NB4 (cell line): ENCODE measurements at regions not wholly inside any gene's neighbourhood (a gene's known extent, or its start where the extent isn't known, plus 50 kb on each side); places are given as distances from the start of the nearest gene placed in this dataset.

Experiments
- POLR2A ChIP-seq: IDR thresholded peaks from 2 replicates; pipeline ENCODE4 v1.6.1; 2011; ENCODE audit warnings: mild to moderate bottlenecking; ENCODE audit not compliant: insufficient read length; ENCODE audit errors: extremely low read depth
- TF ChIP-seq, protein P1 (sequence below): IDR thresholded peaks from one replicate; pipeline ENCODE4 v1.5.1; 2012; ENCODE audit warnings: low read depth, low read length

DNA sequence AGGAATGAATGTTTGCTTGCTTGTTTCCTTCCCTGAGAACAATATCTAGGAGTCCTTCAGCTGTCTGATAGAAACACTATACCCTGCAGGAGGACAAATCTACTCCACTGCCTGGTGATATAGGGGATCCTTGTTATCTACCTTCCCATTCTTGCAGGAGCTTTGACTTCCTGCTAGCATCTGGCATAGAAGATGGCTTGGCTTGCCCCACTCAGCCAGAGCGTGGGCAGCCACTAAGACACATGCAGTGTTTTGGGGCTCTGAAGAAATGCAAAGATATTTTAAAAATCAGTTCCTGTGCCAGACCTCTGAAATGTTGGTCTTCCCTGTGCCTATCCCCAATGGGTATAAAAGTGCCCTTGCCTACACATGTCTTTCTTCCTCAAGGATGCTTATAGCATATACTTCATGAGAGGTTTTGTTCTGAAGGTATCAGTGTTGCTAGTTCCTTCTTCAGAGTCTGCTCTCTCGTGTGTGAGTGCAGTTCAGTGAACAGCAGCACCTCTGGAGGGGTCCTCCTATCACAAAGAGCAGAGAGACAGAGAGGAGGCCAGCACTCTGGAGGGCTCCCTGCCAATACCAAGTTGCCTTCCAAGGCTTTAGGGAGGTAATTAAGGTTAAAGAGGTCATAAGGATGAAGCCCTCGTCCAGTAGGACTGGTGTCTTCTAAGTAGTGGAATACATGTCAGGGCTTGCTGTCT, 149.1 kb upstream of the CALCR start:
- TF ChIP-seq, protein P1, sequence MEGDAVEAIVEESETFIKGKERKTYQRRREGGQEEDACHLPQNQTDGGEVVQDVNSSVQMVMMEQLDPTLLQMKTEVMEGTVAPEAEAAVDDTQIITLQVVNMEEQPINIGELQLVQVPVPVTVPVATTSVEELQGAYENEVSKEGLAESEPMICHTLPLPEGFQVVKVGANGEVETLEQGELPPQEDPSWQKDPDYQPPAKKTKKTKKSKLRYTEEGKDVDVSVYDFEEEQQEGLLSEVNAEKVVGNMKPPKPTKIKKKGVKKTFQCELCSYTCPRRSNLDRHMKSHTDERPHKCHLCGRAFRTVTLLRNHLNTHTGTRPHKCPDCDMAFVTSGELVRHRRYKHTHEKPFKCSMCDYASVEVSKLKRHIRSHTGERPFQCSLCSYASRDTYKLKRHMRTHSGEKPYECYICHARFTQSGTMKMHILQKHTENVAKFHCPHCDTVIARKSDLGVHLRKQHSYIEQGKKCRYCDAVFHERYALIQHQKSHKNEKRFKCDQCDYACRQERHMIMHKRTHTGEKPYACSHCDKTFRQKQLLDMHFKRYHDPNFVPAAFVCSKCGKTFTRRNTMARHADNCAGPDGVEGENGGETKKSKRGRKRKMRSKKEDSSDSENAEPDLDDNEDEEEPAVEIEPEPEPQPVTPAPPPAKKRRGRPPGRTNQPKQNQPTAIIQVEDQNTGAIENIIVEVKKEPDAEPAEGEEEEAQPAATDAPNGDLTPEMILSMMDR: no peak
- no peak for TF ChIP-seq POLR2A
